ENCODE measurements at regions not wholly inside any gene's neighbourhood (a gene's known extent, or its start where the extent isn't known, plus 50 kb on each side); places are given as distances from the start of the nearest gene placed in this dataset.

- no peak overlapping the region for H3K9ac ChIP-seq (ENCODE audit: low read depth, low read length, poor library complexity)
- DNase-seq (ENCODE audit: low spot score), result no peak
- H3K4ac ChIP-seq (ENCODE audit: low read length), result peak overlapping the region; percentile 4
- no peak overlapping the region for H4K91ac ChIP-seq (ENCODE audit: low read depth, low read length, poor library complexity)
- peak overlapping the region; percentile 3 for H2BK15ac ChIP-seq (ENCODE audit: low read length)
- H2AK5ac ChIP-seq (ENCODE audit: low read depth, low read length), result peak overlapping the region; percentile 87
- no peaks in the 10 kb centered on the region for H3K9me3 ChIP-seq (replicated peaks in 1 of 2; ENCODE audit: control insufficient read depth in 2 of 2, insufficient read depth in 1 of 2, low read depth in 1 of 2, low read length in 2 of 2)
- peak overlapping the region; percentile 79 for H2AFZ ChIP-seq (ENCODE audit: low read length)
- peak overlapping the region; percentile 95 for H3K18ac ChIP-seq (ENCODE audit: low read length)
- H3K27ac ChIP-seq (replicated peaks; ENCODE audit: low read length), result peak overlapping the region; percentile 77
- H3K4me1 ChIP-seq (ENCODE audit: control insufficient read depth in 2 of 2, insufficient read depth in 1 of 2, low read depth in 1 of 2, low read length in 2 of 2), result peaks cover 71 to 73% of the 10 kb centered on the region in 2 donors
- no peaks in the 10 kb centered on the region for H3K27me3 ChIP-seq (ENCODE audit: control insufficient read depth in 3 of 3, insufficient read depth in 3 of 3, low read depth in 1 of 3, low read length in 3 of 3)
- no peak overlapping the region for H4K8ac ChIP-seq (ENCODE audit: low read depth, low read length)
- H2BK5ac ChIP-seq (ENCODE audit: low read length), result peak overlapping the region; percentile 87
- no peaks in the 10 kb centered on the region for H3K79me1 ChIP-seq (ENCODE audit: low read depth, low read length)
- H3K4me2 ChIP-seq (ENCODE audit: insufficient read depth, low read length, poor library complexity, severe bottlenecking), result peak overlapping the region; percentile 41
- no CpG with 5 or more reads among the region's 10 CpGs for WGBS, 2 donors (ENCODE audit: extremely low coverage in 2 of 2, insufficient read length in 2 of 2, insufficient replicate concordance in 1 of 2)
- no peak overlapping the region for H3K14ac ChIP-seq (ENCODE audit: low read length)
- no peak overlapping the region for H3K4me3 ChIP-seq (ENCODE audit: low read length in 2 of 2)
- H3K36me3 ChIP-seq (replicated peaks in 1 of 2; ENCODE audit: control insufficient read depth in 2 of 2, insufficient read depth in 2 of 2, low read length in 2 of 2), result no peaks in the 10 kb centered on the region
- peak overlapping the region; percentile 22 for H2BK120ac ChIP-seq (ENCODE audit: low read depth, low read length)
- H2BK12ac ChIP-seq (ENCODE audit: low read length), result peak overlapping the region; percentile 1
- peak overlapping the region; percentile 3 for H3K23ac ChIP-seq (ENCODE audit: low read depth, low read length, poor library complexity)
Observed at GRCh38 chr2:42927334-42928160, 135.2 kb upstream of the HAAO start.

GRCh38 chr2:42926434-42927333 lies 134.3 kb upstream of the HAAO start:
- H3K9ac ChIP-seq (ENCODE audit: low read depth, low read length, poor library complexity), result no peak overlapping the region
- no peaks in the 10 kb centered on the region for H3K79me1 ChIP-seq (ENCODE audit: low read depth, low read length)
- H3K23ac ChIP-seq (ENCODE audit: low read depth, low read length, poor library complexity), result peak overlapping the region; percentile 3
- peak overlapping the region; percentile 61 for H2BK120ac ChIP-seq (ENCODE audit: low read depth, low read length)
- DNase-seq (ENCODE audit: low spot score), result no peak
- H3K4me2 ChIP-seq (ENCODE audit: insufficient read depth, low read length, poor library complexity, severe bottlenecking), result no peak overlapping the region
- H2AFZ ChIP-seq (ENCODE audit: low read length), result peak overlapping the region; percentile 79
- no peaks in the 10 kb centered on the region for H3K27me3 ChIP-seq (ENCODE audit: control insufficient read depth in 3 of 3, insufficient read depth in 3 of 3, low read depth in 1 of 3, low read length in 3 of 3)
- peak overlapping the region; percentile 87 for H2AK5ac ChIP-seq (ENCODE audit: low read depth, low read length)
- no peak overlapping the region for H4K8ac ChIP-seq (ENCODE audit: low read depth, low read length)
- no peak overlapping the region for H3K4ac ChIP-seq (ENCODE audit: low read length)
- no peaks in the 10 kb centered on the region for H3K36me3 ChIP-seq (replicated peaks in 1 of 2; ENCODE audit: control insufficient read depth in 2 of 2, insufficient read depth in 2 of 2, low read length in 2 of 2)
- peak overlapping the region; percentile 1 for H2BK12ac ChIP-seq (ENCODE audit: low read length)
- H2BK5ac ChIP-seq (ENCODE audit: low read length), result peak overlapping the region; percentile 87
- H3K4me1 ChIP-seq (ENCODE audit: control insufficient read depth in 2 of 2, insufficient read depth in 1 of 2, low read depth in 1 of 2, low read length in 2 of 2), result peaks cover 72 to 73% of the 10 kb centered on the region in 2 donors
- H3K14ac ChIP-seq (ENCODE audit: low read length), result no peak overlapping the region
- H3K27ac ChIP-seq (replicated peaks; ENCODE audit: low read length), result peak overlapping the region; percentile 98
- H3K4me3 ChIP-seq (ENCODE audit: low read length in 2 of 2), result no peak overlapping the region
- peak overlapping the region; percentile 59 for H2BK15ac ChIP-seq (ENCODE audit: low read length)
- H3K18ac ChIP-seq (ENCODE audit: low read length), result peak overlapping the region; percentile 95
- WGBS, 2 donors (ENCODE audit: extremely low coverage in 2 of 2, insufficient read length in 2 of 2, insufficient replicate concordance in 1 of 2), result no CpG with 5 or more reads among the region's 26 CpGs
- H3K9me3 ChIP-seq (replicated peaks in 1 of 2; ENCODE audit: control insufficient read depth in 2 of 2, insufficient read depth in 1 of 2, low read depth in 1 of 2, low read length in 2 of 2), result no peaks in the 10 kb centered on the region
- H4K91ac ChIP-seq (ENCODE audit: low read depth, low read length, poor library complexity), result no peak overlapping the region

GRCh38 chr2:42925742-42926433 lies 133.5 kb upstream of the HAAO start:
- Histone ChIP-seq H3K9ac (ENCODE audit: low read depth, low read length, poor library complexity) (no peak overlapping the region), H3K27ac (replicated peaks; ENCODE audit: low read length) (peak overlapping the region; percentile 98), H3K9me3 (replicated peaks in 1 of 2; ENCODE audit: control insufficient read depth in 2 of 2, insufficient read depth in 1 of 2, low read depth in 1 of 2, low read length in 2 of 2) (no peaks in the 10 kb centered on the region), H3K4ac (ENCODE audit: low read length) (peak overlapping the region; percentile 4), H3K4me2 (ENCODE audit: insufficient read depth, low read length, poor library complexity, severe bottlenecking) (no peak overlapping the region), H3K79me1 (ENCODE audit: low read depth, low read length) (no peaks in the 10 kb centered on the region), H3K27me3 (ENCODE audit: control insufficient read depth in 3 of 3, insufficient read depth in 3 of 3, low read depth in 1 of 3, low read length in 3 of 3) (no peaks in the 10 kb centered on the region), H2AK5ac (ENCODE audit: low read depth, low read length) (peak overlapping the region; percentile 56), H2AFZ (ENCODE audit: low read length) (peak overlapping the region; percentile 89), H4K8ac (ENCODE audit: low read depth, low read length) (no peak overlapping the region), H3K23ac (ENCODE audit: low read depth, low read length, poor library complexity) (no peak overlapping the region), H3K36me3 (replicated peaks in 1 of 2; ENCODE audit: control insufficient read depth in 2 of 2, insufficient read depth in 2 of 2, low read length in 2 of 2) (no peaks in the 10 kb centered on the region), H4K91ac (ENCODE audit: low read depth, low read length, poor library complexity) (no peak overlapping the region), H3K18ac (ENCODE audit: low read length) (peak overlapping the region; percentile 95), H3K14ac (ENCODE audit: low read length) (no peak overlapping the region), H2BK120ac (ENCODE audit: low read depth, low read length) (peak overlapping the region; percentile 90), H3K4me3 (ENCODE audit: low read length in 2 of 2) (no peak overlapping the region), H2BK15ac (ENCODE audit: low read length) (peak overlapping the region; percentile 59), H3K4me1 (ENCODE audit: control insufficient read depth in 2 of 2, insufficient read depth in 1 of 2, low read depth in 1 of 2, low read length in 2 of 2) (peaks cover 68 to 72% of the 10 kb centered on the region in 2 donors), H2BK5ac (ENCODE audit: low read length) (peak overlapping the region; percentile 87), H2BK12ac (ENCODE audit: low read length) (peak overlapping the region; percentile 93)
- no CpG with 5 or more reads among the region's 12 CpGs for WGBS, 2 donors (ENCODE audit: extremely low coverage in 2 of 2, insufficient read length in 2 of 2, insufficient replicate concordance in 1 of 2)
- DNase-seq (ENCODE audit: low spot score), result no peak

Data from neuronal stem cell (in vitro differentiated cells).